ENCODE measurements at regions not wholly inside any gene's neighbourhood (a gene's known extent, or its start where the extent isn't known, plus 50 kb on each side); places are given as distances from the start of the nearest gene placed in this dataset.

DNA sequence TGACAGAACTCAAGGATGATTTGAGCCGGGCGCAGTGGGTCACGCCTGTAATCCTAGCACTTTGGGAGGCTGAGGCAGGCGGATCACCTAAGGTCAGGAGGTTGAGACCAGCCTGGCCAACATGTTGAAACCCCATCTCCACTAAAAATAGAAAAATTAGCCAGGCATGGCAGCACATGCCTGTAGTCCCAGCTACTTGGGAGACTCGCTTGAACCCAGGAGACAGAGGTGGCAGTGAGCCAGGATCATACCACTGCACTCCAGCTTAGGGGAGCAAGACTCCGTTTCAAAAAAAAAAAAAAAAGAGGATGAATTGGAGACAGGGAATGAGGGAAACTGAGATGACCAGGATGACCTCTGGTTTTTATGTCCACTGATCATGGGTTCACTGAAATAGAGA, 60.4 kb upstream of the CDIN1 start:
- ATAC-seq: no peak
- H3K4me1 Mint-ChIP-seq (ENCODE audit: low read depth): no peaks in the 10 kb centered on the region
- no peak for DNase-seq
- peaks cover 3% of the 10 kb centered on the region for H3K27me3 Mint-ChIP-seq (ENCODE audit: low read depth)
- no peaks in the 10 kb centered on the region for H3K9me3 Mint-ChIP-seq
- no peaks in the 10 kb centered on the region for H3K36me3 Mint-ChIP-seq (ENCODE audit: insufficient read depth)
- no peak overlapping the region for H3K4me3 Mint-ChIP-seq

DNA sequence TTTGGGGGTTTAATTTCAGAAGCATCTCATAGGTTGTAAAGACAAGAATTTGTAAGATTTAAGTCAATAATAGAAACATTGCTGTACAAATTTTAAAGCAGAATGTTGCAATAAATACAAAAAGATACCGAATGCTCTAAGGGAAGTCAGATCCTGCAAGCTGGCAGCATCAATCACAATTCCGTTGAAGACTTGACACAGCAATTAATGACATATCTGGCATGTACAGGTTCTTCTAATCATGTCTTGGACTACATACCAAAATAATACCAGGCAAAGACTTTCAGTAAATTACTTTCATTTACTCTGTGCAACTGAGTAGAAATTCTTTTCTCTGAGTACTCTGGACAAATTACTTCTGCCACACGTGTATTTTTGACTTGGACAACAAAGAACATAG, 54.0 kb upstream of the CDIN1 start:
- H3K4me1 Mint-ChIP-seq (ENCODE audit: low read depth): no peaks in the 10 kb centered on the region
- H3K9me3 Mint-ChIP-seq: no peaks in the 10 kb centered on the region
- DNase-seq (no peak), ATAC-seq (no peak)
- peaks cover 17% of the 10 kb centered on the region for H3K27me3 Mint-ChIP-seq (ENCODE audit: low read depth)
- no peak overlapping the region for H3K4me3 Mint-ChIP-seq
- no peaks in the 10 kb centered on the region for H3K36me3 Mint-ChIP-seq (ENCODE audit: insufficient read depth)

DNA sequence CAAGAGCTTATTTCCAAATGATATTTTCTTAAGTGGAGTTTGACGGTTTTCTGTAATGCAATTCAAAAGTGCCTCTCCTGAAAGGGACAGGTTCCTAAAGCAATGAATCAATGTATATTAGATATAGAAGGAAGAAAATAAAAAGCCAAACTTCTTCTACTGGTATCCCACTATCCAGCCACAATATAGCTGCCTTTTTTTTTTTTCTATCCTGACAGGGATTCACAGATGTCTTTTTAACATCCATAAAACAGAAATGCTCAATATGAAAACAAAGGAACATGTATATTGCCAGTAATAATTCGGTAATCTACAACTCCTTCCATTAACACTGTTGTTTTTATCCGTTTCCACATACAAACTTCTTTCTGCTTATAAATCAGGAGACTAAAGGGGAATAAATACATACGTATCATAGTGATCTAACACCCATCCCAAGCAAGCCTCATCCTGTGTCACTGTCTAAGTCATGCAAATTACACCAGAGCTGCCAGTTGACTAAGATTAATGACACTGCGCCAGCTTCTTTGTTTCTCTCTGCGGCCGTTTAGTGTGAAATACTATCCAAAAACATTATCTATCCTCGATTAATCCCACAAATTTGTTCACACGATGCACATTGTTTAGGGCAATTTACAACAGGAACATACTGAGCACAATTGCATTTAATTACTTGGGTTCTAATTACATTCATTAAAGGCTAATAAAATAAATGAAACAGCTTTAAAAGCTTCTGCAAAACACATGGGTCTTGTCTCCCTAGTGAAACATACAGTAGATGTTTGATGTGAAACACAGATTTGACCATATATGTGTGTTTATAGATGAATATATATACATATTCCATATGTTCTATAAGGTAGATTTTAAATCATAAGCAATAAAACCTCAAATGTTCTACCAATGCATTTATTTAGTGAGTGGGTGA, 51.9 kb upstream of the CDIN1 start:
- no peaks in the 10 kb centered on the region for H3K4me1 Mint-ChIP-seq (ENCODE audit: low read depth)
- peaks cover 17% of the 10 kb centered on the region for H3K27me3 Mint-ChIP-seq (ENCODE audit: low read depth)
- DNase-seq (no peak), ATAC-seq (no peak)
- no peaks in the 10 kb centered on the region for H3K9me3 Mint-ChIP-seq
- H3K4me3 Mint-ChIP-seq: no peak overlapping the region
- no peaks in the 10 kb centered on the region for H3K36me3 Mint-ChIP-seq (ENCODE audit: insufficient read depth)

DNA sequence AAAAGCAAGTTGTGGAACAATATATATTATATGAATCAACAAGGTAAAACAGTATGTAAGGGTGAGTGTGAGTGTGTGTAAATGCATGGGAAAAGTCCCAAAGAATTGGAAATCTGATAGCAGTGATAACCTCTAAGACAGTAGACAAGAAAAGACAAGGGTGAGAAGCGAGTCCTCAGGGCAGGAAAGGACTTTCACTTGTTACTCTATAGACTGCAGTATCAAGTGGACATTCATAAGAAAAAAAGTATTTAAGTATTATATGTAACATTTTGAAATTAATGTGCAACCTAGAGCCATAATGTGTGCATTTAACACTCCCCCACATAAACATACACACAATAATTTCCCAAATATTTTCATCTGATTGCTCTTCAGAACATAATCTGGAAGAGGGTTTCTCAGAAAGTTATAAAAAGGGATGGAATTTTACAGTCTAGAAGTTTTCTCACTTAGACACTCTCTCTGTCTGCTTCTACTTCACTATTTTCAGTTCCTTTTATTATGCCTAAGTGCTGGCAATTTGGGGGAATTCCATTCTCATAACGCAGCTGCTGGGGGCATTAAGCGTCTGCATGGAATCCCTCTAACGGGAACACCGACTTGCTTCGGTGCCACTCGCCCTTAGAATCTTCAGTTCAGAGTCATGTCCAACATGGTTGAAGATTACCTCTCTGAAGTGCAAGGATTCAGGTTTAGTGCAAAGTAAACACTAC, 50.0 kb upstream of the CDIN1 start:
- H3K4me3 Mint-ChIP-seq: no peak overlapping the region
- H3K27me3 Mint-ChIP-seq (ENCODE audit: low read depth): peaks cover 13% of the 10 kb centered on the region
- H3K9me3 Mint-ChIP-seq: no peaks in the 10 kb centered on the region
- H3K36me3 Mint-ChIP-seq (ENCODE audit: insufficient read depth): no peaks in the 10 kb centered on the region
- no peaks in the 10 kb centered on the region for H3K4me1 Mint-ChIP-seq (ENCODE audit: low read depth)
- no peak for ATAC-seq
- DNase-seq: no peak

All from activated T-cell treated with anti-CD3 and anti-CD28 coated beads, Interleukin-2, amount 50 U/mL, for 4 hours (primary cell).